GM19328 (cell line): ENCODE measurements at regions not wholly inside any gene's neighbourhood (a gene's known extent, or its start where the extent isn't known, plus 50 kb on each side); places are given as distances from the start of the nearest gene placed in this dataset.

Experiments
- ATAC-seq: cut with Tn5 transposase; IDR thresholded peaks from one replicate; pipeline ENCODE4 v1.9.1; 2021; ENCODE audit warnings: mild to moderate bottlenecking, moderate library complexity; ENCODE audit not compliant: unreplicated experiment

DNA sequence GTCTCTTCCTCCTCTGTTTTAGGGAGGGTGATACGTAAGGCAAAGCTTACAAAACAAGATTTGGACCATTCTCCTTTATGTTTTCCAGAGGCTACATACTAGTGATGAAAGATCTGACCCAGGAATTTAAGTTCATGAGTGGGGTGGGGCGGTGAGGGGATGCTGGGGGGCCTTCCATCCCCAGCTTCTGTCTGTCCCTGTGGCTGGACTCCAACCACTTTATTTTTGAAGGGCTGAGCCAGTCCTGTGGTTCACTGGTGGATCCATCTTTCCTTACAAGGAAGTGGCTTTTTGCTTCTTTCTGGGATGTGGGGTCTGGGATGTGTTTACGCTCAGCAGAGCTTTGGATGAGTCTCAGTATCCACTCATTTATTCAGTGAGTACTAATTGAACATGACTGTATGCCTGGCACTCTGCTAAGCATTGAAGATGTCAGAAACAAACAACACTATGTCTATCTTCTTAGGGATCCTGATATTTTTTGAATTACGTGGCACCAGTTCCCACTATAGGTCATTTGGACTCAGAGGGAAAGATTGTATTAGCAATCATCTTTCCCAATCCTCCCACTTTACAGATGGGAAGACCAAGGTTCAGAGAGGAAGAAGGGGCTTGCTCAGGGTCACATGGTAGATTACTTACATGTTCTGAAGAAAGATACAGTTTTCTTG, 291.8 kb upstream of the TBX3 start:
- ATAC-seq = no peak

DNA sequence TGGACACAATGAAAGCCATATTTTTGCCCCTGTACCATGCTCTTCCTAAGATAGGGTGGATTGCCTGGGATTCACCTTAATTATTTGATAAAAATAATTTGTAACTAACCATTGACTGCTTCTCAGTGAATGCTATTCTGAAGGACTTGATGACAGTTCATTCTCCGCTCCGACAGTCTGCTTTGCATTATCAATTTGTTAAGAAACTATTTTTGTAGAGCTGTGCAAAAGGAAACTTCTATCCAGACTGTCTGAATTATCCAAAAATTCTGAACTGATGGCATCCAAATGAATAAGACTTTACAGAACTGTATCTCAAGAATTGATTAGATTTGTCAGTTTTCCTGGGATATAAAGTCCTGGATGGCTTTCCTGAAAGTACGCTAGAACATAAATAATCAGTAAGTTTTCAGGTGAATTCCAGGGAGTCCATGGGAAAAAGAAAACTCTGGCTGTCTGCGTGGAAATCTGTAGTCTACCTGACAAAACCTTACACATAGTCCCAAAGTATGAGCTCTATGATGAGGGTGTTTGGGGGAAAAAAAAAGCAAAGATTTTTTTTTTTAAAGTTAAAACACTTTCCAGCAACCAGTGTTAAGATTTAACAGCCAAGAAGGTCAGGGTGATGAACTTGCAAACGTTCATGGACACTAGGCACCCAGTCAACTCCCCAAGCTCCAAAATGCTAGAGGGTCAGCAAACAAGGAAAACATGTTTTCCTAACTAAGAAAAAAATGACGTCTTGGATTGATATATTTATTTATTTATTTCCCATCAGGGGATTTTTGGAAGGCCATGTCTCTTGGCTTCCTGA, 291.1 kb upstream of the TBX3 start:
- no peak for ATAC-seq

DNA sequence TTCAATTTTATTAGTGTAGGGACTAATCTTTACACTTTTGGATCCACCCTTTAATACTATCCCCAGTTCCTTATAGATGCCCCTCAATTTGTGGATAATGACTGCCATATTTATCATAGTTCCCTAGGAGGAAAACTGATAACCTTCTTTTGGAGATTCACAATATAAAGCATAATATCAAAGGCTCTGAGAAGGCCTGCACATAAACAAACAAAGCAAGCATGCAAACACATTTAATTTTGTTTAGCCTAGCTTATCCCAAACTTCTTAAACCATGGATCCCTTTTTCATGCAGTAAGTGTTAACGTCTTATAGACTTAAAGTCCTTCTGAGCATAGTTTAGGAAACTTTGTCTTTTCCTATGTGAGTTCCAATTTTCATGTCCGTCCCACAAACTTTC, 290.4 kb upstream of the TBX3 start:
- no peak for ATAC-seq

DNA sequence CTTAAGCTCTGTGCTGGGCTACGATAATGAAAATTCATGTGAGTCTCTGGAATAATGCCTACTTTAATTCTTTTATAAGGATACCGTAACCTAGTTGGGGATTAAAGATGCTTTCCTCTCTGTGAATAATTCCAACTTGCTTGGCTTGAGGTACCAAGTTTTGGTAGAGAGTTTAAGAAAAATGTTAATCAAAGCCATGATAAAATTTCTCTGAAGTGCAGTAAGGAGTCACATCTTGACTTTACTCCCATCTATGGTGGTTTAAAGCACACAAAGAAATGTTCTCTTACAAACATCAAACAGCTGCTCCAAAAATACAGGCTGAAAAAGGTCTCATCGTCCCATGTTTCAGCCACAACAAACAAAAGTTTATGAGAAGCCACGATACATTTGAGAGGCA, 284.8 kb upstream of the TBX3 start:
- ATAC-seq = no peak

DNA sequence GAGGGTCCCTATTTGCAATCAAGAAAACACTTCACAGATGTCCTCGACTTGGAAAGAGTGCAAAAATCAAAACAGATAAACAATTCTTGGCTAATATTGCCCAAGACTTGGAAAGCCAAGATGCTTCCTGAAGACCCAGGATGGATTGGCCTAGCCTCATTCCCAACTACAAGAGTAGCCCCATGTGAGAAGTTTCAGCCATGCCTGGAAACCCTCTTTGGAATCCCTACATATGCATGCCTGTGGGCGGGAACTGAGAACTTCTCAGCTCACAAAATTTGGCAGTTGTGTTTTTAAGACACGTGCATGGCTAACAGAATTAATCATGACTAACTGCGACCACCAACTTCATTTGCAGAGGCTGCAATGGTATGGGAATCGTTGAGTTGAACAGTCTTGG, 283.2 kb upstream of the TBX3 start:
- no peak for ATAC-seq

DNA sequence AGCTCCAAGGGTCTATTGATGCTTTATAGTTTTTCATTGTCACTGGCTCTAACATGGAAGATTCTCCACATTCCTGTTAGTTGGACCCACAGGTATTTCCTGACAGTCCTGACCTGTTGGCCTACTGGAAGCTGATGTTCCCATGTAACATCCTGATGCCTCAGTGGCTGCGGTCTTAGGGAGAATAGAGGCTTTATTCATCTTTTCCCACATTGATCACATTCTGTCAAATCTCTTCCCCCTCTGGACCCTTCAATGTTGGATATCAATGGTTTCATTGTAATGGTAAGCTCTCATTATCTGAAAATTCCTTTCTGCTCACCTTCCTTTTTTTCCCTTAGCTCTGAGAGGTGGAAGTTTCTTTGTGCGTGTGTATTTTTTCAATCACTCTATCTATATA, 280.9 kb upstream of the TBX3 start:
- no peak for ATAC-seq

DNA sequence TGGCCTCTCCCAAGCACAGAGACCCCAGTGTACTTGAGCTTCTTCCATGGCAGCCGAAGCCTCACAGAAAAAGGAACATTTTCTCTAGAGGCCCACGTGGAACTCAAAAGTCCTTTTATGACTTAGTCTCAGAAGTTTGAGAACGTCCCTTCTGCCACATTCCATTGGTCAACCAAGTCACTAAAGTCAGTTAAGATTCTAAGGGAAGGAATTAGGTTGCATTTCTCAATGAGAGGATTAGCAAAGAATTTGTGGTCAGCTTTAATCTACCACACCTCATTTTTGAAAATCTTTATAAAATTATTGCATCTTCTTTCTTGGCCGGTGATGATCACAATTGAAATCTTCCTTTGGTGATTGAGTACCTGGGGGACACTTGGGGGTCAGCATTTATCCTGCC, 279.9 kb upstream of the TBX3 start:
- ATAC-seq = no peak

DNA sequence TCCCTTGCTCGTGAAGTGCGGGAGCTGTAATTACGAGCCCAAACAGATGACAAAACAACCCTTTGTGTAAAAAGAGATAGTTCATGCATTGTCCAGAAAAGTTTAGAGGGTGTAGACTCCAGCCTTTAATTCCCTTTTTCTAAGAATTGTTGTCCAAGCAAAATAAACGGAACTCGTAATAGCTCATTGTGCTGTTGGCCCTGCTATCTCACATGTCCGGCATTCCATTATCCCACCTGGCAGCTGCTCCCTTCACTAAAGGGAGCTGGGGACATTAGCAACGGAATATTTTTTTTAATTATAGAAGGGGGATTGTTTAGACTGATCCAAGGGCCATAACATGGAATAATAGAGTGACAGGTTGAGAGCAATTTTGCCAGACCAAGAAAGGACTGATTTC, 277.5 kb upstream of the TBX3 start:
- ATAC-seq = no peak

DNA sequence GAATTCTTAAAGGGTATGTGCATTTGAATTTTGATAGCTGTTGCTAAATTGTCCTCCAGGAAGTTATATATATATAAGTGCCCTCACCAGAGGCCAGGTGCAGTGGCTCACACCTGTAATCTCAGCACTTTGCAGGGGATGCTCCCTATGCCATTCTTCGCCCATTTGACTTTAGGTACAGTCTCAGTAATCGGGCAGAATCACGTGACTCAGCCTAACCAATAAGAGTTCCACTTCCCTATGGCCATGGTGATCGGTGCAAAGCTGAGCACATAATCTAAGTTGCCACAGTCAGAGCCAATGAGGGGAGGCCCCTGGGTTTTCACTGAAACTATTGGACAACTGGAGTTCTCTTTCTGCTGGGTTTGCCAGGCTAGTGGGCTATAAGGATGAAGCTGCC, 274.6 kb upstream of the TBX3 start:
- no peak for ATAC-seq

DNA sequence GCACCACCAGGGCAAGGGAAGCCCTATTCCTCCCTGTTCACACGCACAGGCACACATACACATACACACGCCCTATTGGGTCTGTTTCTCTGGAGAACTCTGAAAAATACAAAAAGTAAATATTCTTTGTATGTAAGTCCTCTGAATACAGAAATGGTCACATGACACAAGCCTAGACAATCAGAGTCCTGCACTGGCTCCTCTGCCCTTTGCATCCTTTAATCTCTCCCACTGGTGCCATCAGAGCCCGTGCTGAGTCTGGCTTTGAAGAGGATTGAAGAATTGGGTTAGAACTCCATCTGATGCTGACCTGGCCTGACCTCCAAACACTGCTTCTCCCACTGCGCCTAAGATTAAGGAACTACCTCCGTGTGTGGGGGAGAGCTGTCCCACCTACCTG, 273.2 kb upstream of the TBX3 start:
- no peak for ATAC-seq

DNA sequence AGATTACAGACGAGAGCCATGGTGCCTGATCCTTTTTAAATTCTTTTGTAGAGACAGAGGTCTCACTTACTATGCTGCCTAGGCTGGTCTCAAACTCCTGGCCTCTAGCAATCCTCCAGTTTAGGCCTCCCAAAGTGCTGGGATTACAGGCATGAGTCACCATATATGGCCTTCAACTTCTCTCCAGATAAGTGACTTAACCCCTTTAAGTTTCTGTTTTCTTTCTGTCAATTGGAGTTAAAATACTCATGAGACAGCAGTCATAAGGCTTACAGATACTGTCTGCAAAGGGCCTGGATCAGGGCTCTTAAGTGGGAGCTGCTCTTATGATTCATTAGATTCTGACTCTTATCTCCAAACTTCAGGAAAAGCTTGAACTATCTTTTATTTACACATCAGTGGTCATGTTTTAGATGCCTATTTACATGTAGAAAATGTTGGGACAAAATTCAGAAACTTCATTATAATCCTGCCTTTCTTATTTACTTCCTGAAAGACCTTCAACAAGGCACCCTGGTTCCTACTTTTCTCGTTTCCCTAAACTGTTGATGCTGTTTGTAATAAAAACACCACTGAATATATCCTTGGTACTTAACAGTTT, 271.5 kb upstream of the TBX3 start:
- no peak for ATAC-seq

DNA sequence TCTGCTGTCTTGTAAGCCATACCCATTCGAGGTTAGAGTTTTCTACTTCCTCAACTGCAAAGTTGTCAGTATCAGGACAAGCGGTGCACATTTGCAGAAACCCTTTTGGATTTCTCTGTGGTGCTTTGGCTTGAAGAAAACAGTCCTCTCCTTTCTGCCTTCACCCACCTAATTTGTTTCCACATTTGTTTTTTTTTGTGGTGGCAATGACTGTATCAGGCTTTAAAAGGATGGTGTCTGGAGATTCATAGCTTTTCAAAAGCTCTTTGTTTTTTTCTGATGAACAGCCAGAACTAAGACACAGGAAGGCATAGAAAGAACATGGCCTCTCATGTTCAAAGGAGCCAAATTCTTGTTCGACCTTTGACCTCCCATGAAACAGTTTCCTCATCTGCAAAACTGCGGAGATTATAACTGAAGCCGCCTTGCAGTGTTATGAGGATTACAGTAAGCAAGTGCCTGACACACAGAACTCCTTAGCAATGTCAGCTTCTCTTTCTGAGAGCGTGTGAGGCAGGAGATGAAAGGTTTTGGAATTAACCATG, 270.6 kb upstream of the TBX3 start:
- no peak for ATAC-seq

DNA sequence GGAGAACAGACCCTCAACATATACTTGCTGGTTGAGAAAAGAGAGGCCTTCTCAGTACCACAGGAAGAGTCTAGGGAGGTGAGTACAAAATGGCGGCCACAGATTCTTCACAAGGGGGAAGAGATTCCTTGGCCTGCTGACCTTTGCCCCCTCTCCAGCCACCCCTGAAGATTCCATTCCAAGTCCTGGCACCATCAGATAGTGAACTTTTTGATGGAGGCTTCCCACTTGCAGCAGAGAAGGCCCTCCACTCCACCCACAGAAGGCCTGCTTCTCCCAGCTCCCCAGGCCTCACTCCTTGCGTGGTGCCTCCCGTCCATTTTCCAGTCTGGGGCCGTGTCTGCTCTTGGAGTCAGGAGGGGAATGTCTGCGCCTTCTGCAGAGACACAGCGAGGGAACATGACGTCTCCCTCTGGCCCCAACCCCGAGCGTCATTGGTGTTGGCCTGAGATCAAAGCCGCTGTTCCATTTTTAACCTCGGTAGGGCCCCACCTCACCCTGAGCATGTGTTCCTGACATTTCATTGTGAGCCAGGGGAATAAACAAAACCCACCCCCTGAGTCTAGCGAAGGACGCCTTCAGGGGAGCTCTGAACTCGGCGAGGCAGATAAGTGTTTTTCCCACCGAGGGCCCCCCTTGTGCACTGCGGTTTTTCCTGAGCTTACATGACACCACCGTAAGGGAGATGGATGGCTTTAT, 268.7 kb upstream of the TBX3 start:
- ATAC-seq = no peak

DNA sequence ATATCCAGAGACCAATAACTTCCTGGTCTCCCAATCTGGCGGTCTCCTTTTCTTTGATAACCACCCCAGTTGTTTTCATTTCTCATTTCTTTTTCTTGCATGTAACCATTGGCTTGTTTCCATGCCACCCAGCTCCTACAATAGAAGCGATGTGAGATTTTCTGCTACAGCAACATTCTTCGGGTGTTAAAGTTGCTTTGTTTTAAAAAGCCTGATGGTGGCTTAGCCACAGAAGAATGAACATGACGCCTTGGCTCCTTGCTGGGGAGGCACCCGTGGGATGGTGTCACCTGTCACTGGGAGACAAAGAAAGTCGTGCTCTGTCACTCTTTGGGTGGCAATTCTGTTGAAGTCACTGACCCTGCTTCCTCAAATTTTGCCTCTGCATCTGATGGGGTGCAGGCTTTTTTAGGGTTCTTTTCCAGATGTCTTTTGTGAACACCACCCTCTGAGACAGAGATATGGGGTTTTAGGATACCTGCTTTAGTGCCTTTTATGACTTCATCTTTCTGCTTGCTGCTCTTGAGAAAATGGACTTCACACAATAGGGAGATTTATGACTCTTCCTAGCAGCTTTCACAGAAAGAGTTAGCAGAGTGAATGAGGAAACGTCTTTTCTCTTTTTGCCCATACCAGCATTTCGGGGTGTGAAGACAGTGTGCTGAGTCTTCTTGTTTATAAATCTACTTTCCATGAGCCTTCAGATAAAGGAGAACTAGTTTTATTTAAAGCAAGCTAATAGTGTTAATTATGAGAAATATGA, 265.3 kb upstream of the TBX3 start:
- no peak for ATAC-seq

DNA sequence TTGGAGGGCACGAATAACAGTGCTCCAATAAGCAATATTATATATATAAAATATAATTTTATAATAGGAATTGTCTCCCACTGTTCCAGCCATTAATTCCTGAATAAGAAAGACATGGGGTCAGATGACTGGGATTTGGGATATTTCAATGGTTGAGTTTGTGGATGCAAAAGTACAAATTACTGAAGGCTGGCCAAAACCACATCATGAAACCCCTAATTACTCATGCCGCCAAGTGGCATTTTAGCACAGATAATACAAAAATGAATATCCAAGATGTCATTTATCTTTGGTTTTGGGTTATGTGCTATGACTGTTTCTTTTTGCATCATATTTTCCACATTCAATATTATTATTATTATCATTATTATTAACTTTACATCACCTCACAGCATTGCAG, 261.4 kb upstream of the TBX3 start:
- ATAC-seq = no peak

DNA sequence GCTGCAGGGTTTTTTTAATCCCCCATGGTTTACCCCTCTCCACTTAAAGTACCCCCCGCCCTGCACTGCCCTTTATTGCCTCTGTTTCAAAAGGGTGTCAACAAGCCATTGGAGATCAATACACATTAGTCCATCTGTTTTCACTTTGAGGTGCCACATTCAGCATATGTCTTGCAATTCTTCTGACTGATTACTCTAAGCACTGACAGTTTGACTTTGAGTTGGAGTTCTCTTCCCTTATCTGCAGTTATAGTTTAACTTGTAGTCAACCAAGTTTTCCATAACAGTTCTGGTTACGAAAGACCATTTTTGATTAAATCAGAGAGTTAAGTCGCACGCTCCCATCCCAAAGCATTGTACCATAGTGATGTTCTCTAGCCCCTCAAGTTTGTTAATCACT, 260.8 kb upstream of the TBX3 start:
- ATAC-seq = no peak

DNA sequence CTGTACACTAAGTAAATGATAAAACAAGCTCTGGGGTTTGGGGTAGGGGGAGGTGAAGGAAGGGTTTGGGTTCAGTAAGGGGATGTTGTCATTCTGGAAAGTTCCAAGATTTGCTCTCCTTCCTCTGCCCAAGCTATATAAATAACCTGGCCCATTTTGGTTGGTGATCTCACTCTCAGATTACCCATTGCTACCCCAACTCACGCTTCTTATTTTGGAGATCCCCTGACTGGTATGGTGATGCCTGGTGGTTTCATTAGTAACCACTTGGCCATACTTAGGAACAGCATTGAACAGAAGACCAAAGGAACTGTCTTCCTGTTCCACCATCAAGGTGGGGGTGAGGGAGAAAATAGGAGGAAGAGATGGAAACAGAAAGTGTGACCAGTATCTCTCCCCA, 259.6 kb upstream of the TBX3 start:
- ATAC-seq = no peak

DNA sequence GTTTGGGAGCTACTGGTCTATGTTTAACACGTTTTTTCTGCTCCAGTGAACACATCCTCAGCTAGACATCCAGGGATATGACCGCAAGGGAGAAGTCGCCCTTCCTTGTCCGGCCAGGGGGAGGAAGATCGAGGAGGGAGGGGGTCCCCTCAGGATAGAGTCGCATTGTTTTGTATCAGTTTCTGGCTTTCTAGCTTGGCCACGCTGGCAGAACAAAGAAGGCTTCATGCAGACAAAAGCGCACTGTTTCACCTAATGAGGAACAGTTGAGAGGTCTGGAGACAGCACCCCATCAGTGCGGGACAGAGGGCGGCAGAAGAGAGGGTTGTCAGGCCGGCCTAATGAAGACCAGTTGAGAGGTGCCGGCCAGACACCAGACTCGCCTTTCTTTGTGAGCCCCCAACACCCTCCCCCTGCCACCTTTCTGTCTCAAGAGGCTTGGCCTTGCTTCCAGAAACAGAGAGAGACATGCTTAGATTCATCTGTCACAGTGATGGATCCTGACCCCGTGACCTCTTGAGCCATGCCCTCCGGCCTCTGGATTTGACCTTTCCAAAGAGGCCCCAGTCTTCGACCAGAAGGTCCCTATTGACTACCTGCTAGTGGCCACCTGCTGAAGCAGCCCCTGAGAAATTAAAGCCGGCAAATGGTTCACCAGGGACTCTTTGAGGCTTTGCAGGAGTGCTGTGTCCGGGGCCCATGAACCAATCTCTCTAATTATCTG, 254.7 kb upstream of the TBX3 start:
- no peak for ATAC-seq

DNA sequence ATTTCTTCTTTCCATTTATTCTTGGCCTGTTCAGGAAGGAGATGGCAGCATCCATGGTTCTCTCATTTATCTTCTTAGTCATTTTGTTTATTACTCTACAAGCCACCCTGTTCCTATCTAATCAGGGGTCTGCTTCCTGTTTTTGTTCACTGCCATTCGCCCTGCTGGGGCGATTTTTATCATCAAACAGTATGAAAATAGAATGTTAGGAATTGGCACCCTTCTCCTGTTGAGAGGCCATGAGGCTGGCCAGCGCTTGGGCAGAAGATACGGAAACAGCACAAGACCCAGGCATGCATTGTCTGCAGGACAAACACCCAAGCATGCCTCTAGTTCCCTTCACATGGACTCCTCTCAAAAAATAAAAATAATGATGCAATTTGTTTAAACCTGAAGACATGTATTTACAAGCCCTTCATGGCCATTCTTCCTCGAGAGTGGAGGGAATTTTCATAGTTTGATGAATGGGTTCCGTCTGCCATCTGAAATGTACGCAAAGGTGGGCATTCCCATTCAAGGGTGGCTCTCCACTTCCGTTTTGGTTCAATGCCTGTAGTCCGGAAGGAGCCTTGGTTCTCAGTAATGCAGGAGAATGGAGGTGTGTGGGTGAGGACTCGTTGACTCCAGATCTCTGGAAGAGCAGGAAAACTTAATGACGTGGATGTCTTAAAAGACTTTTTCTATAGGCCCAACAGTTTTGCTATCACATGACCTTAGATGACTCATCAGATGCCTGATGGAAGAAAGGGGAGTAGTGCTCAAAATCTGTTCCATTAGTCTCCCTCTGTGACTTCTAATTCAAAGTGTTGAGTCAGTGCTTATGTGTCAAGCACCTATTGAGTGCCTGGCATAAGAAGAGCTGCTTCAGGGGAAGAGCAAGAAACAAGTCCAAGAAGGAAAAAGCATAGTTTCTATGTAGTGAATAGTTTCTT, 252.4 kb upstream of the TBX3 start:
- no peak for ATAC-seq
